Kidney glomerular epithelial cell (primary cell): ENCODE measurements at regions not wholly inside any gene's neighbourhood (a gene's known extent, or its start where the extent isn't known, plus 50 kb on each side); places are given as distances from the start of the nearest gene placed in this dataset.
"Not testable (repeated sequence)": the region's sequence is repeated elsewhere in the genome, so short reads cannot be mapped to it uniquely, and the experiment has no call there.

Experiments used
- DNase-seq: peaks from one replicate; lab custom pipeline; 2025; lab: John Stamatoyannopoulos, UW

GRCh38 chrX:13420545-13421183 is 100.8 kb upstream of the ATXN3L start:
- no peak for DNase-seq

- no peak for DNase-seq
Observed at GRCh38 chrX:13419918-13420317, 100.1 kb upstream of the ATXN3L start.

GRCh38 chrX:13419276-13419675 is 99.4 kb upstream of the ATXN3L start:
- DNase-seq, result no peak

DNA sequence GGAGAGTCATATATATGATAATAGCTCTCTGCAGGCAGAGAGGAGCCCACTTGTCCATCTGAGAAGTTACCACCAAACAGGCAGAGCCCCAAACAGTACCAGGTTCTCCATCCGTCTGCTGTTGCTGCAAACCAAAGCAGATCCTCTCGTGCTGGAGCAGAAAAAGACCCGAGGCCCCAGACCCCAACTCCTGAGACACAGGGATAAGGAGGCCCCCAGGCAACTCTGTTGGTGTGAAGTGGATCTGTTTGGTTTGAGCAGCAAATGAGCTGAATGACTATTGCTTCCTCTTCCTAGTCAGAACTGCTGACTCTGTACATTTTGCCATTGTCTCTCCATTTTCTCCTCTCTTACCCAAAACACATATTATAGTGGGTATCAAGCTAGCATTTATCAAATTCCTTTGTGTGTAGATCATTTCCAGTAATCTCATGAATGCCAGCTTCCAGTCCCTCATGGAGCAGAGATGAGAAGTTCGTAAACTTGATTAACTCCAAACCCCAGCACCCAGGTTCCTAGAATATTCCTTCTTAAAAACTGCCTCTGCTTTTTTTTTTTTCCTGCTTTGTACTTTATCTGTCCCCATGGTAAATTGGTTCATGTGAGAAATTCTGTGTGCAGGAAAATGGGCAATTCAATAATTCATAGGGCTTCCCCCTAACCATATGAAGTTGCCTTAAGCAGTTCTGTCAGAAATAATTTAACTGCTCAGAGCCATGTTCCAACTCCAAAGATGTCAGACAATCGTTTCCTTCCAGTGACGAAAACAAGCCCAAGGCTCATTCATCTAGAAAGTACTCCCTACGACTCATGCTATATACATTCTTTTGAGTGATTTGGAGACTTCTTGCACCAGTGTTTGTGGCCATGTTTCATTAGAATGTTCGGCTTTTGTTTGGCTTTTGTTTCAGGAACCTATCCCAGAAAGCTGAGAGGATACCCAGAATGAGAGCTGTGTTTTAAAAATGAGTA is 98.6 kb upstream of the ATXN3L start:
- DNase-seq, result peak; percentile 25

- no peak for DNase-seq
Observed at GRCh38 chrX:13415509-13415908, 95.7 kb upstream of the ATXN3L start.

GRCh38 chrX:13414006-13414647 is 94.3 kb upstream of the ATXN3L start:
- DNase-seq, result no peak

GRCh38 chrX:13412208-13412600 is 92.4 kb upstream of the ATXN3L start:
- DNase-seq, result no peak

DNA sequence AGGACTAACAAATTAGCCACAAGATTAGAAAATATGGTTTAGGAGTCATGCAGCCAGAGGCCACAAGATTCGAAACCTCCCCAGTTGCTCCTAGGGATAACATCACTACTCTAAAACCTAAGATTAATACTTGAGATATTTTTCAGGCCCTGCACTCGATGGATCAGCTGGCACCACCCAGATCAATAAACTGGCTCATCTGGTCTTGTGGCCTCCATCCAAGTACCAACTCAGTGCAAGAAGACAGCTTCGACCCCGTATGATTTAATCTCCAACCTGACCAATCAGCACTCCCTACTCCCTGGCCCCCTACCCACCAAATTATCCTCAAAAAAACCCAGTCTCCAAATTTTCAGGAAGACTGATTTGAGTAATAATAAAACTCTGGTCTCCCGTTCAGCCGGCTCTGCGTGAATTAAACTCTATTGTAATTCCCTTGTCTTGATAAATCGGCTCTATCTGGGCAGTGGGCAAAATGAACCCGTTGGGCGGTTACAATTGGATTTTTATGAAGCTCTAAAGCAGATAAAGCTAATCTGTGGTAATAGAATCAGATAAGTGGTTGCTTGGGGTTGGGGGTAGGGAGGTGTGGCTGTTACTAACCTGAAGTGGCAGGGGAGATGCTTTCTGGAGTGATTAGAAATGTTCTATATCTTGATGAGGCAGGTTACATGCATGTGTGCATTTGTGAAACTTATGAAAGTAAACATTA is 91.8 kb upstream of the ATXN3L start:
- DNase-seq, result no peak

GRCh38 chrX:13408599-13408998 is 88.7 kb upstream of the ATXN3L start:
- not testable (repeated sequence) for DNase-seq

DNA sequence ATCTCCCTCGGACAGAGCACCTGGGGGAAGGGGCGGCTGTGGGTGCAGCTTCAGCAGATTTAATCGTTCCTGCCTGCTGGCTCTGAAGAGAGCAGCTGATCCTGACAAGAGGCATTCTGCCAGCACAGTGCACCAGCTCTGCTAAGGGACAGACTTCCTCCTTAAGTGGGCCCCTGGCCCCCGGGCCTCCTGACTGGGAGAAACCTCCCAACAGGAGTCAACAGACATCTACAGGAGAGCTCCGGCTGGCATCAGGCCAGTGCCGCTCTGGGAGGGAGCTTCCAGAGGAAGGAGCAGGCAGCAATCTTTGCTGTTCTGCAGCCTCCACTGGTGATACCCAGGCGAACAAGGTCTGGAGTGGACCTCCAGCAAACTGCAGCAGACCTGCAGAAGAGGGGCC is 84.9 kb upstream of the ATXN3L start:
- not testable (repeated sequence) for DNase-seq

DNA sequence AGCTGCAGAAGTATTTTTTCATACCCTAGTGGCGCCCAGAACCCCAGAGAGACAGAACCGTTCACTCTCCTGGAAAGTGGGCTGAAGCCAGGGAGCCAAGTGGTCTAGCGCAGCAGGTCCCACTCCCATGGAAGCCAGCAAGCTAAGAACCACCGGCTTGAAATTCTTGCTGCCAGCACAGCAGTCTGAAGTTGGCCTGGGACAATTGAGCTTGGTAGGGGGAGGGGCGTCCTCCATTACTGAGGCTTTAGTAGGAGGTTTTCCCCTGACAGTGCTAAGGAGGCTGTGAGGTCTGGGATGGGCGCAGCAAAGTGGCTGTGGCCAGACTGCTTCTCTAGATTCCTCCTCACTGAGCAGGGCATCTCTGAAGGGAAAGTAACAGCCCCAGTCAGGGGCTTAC is 84.5 kb upstream of the ATXN3L start:
- DNase-seq, result no peak

DNA sequence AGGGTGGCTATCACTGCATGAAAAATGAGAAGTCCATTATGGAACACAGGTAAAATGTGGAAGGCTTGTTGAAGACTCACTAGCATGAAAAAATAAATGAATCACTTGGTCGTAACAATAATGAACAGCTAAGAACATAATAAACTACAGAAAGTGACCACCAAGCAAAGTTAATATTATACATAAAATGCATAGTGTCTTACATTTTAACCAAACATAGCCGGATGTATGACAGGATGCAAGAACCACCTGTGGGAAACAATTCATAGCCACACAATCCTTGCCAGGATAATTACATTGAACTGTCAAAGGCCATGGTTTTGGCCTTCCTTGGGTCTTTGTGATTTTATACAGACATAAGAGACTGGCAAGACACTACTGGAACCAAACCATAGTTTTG is 81.9 kb upstream of the ATXN3L start:
- no peak for DNase-seq

DNA sequence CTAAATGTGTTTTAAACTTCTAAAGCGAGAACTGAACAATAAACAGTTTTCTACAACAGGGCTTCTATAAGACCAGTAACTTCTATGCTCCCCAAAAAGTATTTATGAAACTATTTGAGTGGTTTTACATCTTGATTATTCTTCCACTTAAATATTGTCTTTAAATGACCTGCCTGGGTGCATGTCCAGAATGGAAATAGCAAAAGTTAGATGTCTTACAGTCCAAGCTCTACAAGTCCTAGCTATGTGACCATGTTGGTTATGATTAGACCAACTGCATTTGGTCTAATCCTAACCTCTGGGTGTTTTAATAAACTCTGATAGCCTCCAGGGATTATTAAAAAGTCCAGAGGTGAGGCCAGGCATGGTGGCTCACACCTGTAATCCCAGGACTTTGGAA is 79.0 kb upstream of the ATXN3L start:
- DNase-seq, result no peak

DNA sequence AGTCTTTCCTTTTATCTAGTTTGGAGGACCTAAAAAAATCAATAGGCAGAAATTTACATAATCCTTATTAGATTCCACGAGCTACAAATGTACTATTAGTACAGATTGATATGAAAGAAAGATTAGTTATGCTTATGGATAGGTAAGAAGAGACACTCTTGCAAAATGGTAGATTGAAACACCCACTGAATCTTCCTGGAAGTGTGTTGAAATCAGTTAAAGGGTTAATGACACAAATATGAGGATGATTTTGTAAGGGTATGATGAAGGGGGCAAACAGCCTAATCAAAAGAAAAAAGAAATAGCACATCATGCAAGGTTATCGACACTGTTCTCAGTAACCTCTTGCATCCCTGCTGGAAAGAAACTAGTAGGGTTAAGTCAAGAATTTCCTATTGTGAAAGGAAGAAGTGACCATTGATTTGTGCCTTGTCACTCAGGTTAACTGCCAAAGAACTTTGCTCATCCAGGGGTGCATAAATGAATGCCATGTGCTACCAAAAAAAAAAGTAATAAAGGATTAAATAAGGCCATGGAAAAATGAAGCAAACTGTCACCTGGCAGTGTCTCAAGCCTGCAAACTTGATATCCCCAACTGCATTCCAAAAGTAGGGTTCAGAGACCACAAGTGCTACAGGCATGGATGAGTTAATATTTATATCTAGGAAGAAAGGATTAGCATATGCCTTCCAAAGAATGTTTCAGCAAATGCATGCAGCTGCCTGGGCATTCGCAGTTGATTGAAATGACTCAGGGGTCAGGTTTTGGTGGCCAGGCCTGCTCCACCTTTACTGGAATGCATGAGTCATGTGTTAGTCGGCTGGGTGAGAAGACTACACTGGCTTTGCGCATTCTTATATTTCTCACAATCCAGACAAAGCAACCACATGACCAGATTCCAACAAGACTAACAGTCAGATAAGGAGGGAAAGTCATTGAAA is 78.3 kb upstream of the ATXN3L start:
- peak; percentile 87 for DNase-seq

DNA sequence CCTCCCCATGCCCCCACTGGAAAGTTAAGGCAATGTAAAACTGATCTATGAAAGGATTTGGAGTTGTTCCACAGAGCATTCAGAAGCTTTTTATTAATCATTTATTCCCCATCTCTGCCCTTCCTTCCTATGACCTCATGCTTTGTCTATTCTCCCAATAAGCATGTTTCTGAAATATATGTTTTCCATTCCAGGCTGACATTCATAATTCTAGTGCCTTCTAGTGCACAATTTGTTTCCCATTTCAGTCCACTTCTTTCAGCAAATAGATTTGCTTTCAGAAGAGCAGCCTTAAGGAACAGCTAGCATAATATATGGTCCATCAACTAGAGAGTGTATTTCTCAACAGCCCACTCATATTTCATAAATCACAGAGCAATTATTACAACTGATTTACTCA is 77.1 kb upstream of the ATXN3L start:
- peak; percentile 44 for DNase-seq

DNA sequence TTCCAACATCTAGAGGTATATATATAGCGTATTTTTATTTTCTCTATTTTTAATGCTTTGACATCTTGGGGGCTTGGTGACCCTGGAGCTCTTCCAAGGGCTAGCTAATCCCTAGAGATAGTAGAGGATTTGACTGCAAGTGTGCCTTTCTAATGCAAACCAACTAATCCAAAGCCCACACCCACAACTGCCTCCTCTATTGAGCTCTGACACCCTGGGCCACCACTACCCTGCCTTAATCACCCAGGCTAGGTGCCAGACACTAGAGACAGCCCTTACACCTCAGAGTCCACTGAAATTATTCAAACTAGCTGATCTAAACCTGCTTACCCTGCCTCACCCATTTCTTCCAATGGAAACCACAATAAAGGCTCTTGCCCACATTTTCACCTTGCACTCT is 69.6 kb upstream of the ATXN3L start:
- no peak for DNase-seq

GRCh38 chrX:13387666-13388494 is 68.0 kb upstream of the ATXN3L start:
- no peak for DNase-seq

DNA sequence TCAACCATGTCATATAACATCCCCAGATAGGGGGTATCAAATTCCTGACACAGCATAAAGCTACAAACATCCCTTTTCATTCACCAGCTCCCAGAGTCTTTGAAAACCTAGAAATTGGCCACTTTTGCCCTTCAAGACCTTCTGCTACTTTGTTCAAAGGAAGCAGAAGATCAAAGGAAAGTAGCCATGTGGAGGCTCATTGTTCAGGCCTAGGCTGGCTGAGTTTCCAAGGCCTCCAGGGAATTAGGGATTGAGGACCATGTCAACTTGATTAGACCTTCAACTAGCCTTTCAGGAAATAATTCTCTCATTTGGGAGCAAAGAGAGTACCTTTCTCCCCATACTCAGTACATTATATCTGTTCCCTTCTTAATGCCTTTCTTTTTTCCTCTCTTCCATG is 66.8 kb upstream of the ATXN3L start:
- no peak for DNase-seq

GRCh38 chrX:13386092-13386491 is 66.2 kb upstream of the ATXN3L start:
- DNase-seq, result no peak

GRCh38 chrX:13383907-13384306 is 64.1 kb upstream of the ATXN3L start:
- no peak for DNase-seq
